ENCODE measurements at regions not wholly inside any gene's neighbourhood (a gene's known extent, or its start where the extent isn't known, plus 50 kb on each side); places are given as distances from the start of the nearest gene placed in this dataset.
"Not testable (repeated sequence)": the region's sequence is repeated elsewhere in the genome, so short reads cannot be mapped to it uniquely, and the experiment has no call there.

- DNase-seq, result no peak
Observed at GRCh38 chr18:47727409-47727808, 203.1 kb downstream of the SMAD2 start.

- DNase-seq, result no peak
Observed at GRCh38 chr18:47726550-47726949, 203.9 kb downstream of the SMAD2 start.

- no peak for DNase-seq
Observed at GRCh38 chr18:47725656-47726055, 204.8 kb downstream of the SMAD2 start.

GRCh38 chr18:47724186-47724975, 206.1 kb downstream of the SMAD2 start:
- DNase-seq, result no peak

- DNase-seq, result no peak
Observed at GRCh38 chr18:47721876-47722275, 208.6 kb downstream of the SMAD2 start.

GRCh38 chr18:47720741-47721140, 209.7 kb downstream of the SMAD2 start:
- no peak for DNase-seq

- no peak for DNase-seq
Observed at GRCh38 chr18:47719096-47719780, 211.2 kb downstream of the SMAD2 start.

- DNase-seq, result no peak
Observed at GRCh38 chr18:47718646-47719045, 211.8 kb downstream of the SMAD2 start.

- DNase-seq, result no peak
Observed at GRCh38 chr18:47717257-47717656, 213.2 kb downstream of the SMAD2 start.

- DNase-seq, result no peak
Observed at GRCh38 chr18:47716632-47717185, 213.8 kb downstream of the SMAD2 start.

- DNase-seq, result no peak
Observed at GRCh38 chr18:47710451-47710850, 220.0 kb downstream of the SMAD2 start.

GRCh38 chr18:47709556-47709955, 220.9 kb downstream of the SMAD2 start:
- no peak for DNase-seq

GRCh38 chr18:47708206-47708605, 222.3 kb downstream of the SMAD2 start:
- no peak for DNase-seq

GRCh38 chr18:47701134-47701533, 229.3 kb downstream of the SMAD2 start:
- DNase-seq, result no peak

- no peak for DNase-seq
Observed at GRCh38 chr18:47696870-47697269, 233.6 kb downstream of the SMAD2 start.

GRCh38 chr18:47691611-47692010, 238.8 kb downstream of the SMAD2 start:
- DNase-seq, result no peak

- not testable (repeated sequence) for DNase-seq
Observed at GRCh38 chr18:47690778-47691177, 239.7 kb downstream of the SMAD2 start.

GRCh38 chr18:47689371-47689770, 241.1 kb downstream of the SMAD2 start:
- DNase-seq, result no peak

- no peak for DNase-seq
Observed at GRCh38 chr18:47686806-47687205, 243.7 kb downstream of the SMAD2 start.

GRCh38 chr18:47683774-47684173, 246.7 kb downstream of the SMAD2 start:
- DNase-seq, result no peak

GRCh38 chr18:47682876-47683275, 247.6 kb downstream of the SMAD2 start:
- DNase-seq, result no peak

GRCh38 chr18:47680488-47680887, 250.0 kb downstream of the SMAD2 start:
- no peak for DNase-seq

GRCh38 chr18:47679864-47680263, 250.6 kb downstream of the SMAD2 start:
- DNase-seq, result no peak

- no peak for DNase-seq
Observed at GRCh38 chr18:47677952-47678351, 252.5 kb downstream of the SMAD2 start.
